ENCODE measurements at regions not wholly inside any gene's neighbourhood (a gene's known extent, or its start where the extent isn't known, plus 50 kb on each side); places are given as distances from the start of the nearest gene placed in this dataset.

DNA sequence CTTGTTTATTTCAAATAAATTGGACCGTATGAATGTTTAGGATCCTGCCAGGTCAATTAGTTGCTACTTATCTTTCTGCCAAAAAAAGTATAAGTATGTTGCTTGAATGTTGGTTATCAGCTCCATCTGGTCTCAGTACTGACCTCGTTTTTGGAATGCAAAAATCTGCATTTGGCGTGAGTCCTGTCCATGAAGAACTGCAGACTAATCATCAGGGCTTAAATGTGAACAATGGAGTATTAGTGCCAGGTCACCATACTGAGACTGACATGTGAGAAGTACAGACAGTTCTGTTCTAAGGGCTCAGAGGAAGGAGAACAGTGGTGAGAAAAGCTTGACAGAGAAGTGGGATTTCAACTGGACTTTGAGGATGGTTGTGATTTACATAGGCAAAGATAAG, 393.1 kb upstream of the SLC14A2 start:
- TF ChIP-seq, protein P1, sequence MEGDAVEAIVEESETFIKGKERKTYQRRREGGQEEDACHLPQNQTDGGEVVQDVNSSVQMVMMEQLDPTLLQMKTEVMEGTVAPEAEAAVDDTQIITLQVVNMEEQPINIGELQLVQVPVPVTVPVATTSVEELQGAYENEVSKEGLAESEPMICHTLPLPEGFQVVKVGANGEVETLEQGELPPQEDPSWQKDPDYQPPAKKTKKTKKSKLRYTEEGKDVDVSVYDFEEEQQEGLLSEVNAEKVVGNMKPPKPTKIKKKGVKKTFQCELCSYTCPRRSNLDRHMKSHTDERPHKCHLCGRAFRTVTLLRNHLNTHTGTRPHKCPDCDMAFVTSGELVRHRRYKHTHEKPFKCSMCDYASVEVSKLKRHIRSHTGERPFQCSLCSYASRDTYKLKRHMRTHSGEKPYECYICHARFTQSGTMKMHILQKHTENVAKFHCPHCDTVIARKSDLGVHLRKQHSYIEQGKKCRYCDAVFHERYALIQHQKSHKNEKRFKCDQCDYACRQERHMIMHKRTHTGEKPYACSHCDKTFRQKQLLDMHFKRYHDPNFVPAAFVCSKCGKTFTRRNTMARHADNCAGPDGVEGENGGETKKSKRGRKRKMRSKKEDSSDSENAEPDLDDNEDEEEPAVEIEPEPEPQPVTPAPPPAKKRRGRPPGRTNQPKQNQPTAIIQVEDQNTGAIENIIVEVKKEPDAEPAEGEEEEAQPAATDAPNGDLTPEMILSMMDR (IDR thresholded peaks at IDR 0.05) = no peak
- no peak for TF ChIP-seq POLR2A (IDR thresholded peaks at IDR 0.05)
